Stimulated activated CD8-positive, alpha-beta memory T cell treated with anti-CD3 and anti-CD28 coated beads, Interleukin-2, amount 100 ng/mL, for 1 hour (primary cell): ENCODE measurements at regions not wholly inside any gene's neighbourhood (a gene's known extent, or its start where the extent isn't known, plus 50 kb on each side); places are given as distances from the start of the nearest gene placed in this dataset.
"Not testable (repeated sequence)": the region's sequence is repeated elsewhere in the genome, so short reads cannot be mapped to it uniquely, and the experiment has no call there.

Source experiments
- DNase-seq, 2 donors: peaks; one replicate each; pipeline ENCODE4 v3.0.0-alpha.2; 2020; ENCODE audit warnings: low read depth in 2 of 2

DNA sequence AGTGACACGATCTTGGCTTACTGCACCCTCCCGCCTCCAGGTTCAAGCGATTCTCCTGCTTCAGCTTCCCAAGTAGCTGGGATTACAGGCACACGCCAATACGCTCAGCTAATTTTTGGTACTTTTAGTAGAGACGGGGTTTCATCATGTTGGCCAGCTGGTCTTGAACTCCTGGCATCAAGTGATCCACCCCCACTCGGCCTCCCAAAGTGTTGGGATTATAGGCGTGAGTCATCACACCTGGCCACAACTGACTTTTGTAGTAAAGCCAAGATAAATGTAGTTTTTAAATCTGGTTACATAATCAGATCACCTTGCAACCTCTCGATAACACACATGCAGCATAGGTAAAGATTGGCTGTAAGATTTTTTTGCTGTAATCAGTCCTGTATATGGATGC lies 657.5 kb upstream of the DPPA4 start:
- DNase-seq = no peak

DNA sequence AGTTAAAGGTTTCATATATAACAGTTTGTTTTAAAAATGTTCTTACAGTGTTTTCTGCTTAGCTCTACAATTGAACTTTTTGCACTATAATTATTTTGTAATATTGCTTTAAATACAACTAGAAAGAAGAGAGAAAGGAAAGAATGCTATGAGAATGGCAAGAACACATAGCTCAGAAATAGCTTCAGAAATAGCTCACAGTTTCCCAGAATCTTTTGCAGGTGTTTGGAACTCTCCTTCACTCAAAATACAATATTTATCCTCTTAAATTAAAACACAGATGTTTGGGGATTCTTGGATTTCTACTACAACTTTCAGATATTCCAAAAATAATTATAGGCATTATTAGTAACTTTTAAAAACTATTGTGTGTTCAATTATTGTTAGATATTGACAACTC lies 658.0 kb upstream of the DPPA4 start:
- DNase-seq = no peak

DNA sequence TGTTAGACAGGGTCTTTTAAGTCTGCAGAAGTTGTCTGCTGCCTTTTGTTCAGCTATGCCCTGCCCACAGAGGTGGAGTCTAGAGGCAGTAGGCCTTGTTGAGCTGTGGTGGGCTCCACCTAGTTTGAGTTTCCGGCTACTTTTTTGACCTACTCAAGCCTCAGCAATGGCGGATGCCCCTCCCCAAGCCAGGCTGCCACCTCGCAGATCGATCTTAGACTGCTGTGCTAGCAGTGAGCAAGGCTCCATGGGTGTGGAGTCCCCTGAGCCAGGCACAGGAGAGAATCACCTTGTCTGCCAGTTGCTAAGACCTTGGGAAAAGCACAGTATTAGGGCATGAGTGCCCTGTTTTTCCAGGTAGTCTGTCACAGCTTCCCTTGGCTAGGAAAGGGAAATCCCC lies 664.6 kb upstream of the DPPA4 start:
- not testable (repeated sequence) for DNase-seq

DNA sequence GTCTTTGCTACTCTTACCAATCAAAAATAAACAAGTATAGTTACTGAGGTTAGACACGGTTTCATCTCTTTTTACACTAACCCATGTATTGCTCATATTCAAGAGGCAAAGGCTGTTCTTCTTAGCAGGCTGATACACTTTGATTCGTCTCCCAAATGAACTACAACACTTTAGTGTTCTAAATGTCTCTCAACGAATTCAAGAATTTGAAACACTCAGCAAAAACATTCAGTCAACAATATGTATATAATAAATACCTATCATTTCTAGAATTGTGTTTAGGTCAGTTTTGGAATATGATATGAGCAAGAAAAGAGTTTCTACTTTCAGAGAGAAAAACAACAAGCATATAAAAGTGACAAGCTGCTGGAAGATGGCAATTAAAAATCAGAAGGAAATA lies 669.6 kb upstream of the DPPA4 start:
- DNase-seq = no peak

DNA sequence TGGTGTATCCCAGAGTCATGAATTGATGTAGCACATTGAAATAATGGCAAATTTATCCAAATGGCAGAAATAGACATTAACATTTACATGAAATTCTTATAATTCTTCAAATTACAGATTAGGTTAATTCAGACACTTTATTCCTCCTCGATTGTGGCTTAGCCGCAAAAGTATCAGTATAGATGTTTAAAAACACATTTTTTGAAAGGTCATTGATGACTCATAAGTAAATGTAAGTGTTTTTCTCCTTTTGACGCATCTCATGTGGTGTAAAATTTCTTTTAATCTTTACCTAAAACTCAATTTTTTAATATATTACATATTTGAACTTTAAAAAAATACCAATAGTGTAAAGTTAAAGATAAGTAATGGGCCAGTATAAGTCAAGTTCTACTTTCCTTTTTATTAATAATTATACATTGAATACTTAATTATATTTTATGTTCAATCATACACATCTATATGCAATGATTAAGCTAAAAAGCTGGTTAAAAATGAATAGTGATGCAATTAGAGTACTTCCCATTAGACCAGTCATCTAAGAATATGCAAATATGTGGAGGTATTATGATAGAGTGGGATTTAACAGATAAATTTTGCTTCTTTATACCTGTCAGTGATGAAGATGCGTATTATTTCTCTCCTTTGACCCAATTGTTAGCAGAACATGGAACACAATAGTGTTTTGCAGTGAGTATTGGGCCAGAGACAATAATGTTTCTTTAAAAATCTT lies 678.1 kb upstream of the DPPA4 start:
- DNase-seq = no peak

DNA sequence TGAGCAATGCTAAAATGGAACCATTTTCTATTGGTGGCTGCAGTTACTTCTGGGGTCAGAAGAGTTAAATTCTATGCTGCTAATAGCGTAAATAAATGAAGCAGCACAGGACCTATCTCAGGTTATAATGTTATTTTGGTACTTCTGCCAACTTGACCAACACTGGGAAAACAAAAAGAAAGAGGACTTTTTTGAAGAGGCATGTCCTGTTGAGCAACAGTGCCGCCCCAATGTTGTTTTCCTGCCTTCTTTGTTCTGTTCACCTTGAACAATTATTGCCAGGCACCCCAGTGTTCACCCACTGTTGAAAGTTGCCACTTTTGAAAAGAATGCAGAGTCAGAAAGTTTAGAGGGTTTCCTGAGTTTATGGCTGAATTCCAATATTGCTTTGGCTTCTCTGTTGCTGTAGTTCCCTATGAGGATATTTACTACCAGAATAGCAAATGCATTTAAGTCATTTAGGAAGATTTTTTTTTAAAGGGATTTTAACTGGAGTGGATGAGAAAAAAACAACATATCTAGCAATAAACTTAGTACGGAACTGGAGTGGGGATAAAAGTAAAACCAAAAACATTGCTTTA lies 679.0 kb upstream of the DPPA4 start:
- DNase-seq = no peak

DNA sequence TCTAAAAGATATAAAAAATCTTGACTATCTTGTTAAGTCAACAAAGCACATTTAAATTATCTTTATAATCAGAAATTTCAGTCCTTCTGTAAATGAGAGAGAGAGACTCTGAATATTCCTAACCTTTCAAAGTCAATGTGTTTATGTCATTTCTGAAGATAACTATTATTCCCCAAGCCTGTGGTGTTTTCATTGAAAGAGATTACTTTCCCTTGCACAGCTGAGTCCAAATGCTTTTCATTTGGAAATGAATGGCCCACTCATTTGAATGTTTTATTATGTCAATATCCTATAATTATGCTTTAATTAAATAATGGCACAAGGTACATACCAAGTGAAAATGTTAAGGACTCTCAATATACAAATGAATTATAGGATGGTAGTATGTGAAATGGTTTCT lies 680.0 kb upstream of the DPPA4 start:
- no peak for DNase-seq

DNA sequence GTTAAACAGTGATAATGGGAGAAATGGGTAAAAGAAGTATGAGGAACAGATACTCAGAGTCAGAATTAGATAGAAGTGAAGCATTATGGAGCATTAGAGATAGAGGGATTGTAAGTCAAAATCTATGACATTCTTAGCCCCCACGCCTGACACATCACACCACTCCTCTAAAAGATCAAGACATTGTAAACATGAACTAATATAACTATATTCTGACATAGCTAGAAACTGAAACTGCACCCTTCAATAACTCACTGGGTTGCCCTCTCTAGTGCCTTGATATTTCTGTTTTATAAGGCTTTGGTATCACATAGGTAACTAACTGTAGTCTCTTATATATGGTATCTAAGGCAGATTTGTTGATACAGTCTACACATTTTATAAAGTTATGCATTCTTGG lies 684.3 kb upstream of the DPPA4 start:
- DNase-seq = no peak

DNA sequence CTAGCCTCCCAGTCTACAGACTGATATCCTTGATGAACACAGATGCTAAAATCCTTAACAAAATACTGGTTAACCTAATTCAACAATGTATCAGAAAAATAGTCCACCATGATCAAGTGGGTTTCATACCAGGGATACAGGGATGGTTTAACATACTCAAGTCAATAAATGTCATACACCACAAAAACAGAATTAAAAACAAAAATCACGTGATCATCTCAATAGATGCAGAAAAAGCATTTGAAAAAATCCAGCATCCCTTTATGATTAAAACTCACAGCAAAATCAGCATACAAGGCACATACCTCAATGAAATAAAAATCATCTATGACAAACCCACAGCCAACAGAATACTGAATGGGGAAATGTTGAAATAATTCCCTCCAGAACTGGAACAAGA lies 685.7 kb upstream of the DPPA4 start:
- DNase-seq = not testable (repeated sequence)

DNA sequence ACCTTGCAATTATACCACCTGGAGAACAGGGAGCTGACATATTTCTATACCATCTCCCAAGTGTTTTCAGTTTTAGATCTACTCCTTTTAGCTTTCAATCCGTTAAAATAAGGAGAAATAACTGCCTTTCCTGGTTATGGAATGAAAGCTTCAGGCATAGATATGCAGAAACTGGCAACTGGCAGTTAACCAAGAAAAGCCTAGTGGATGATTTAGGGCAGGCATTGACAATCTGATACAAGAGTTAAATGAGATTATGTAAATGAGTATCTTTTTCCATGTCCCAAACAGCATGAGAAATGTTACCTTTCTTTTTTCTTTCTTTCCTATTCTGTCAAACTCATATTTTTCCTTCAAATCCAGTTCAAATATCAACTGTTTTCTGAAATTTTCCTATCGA lies 689.1 kb upstream of the DPPA4 start:
- no peak for DNase-seq

DNA sequence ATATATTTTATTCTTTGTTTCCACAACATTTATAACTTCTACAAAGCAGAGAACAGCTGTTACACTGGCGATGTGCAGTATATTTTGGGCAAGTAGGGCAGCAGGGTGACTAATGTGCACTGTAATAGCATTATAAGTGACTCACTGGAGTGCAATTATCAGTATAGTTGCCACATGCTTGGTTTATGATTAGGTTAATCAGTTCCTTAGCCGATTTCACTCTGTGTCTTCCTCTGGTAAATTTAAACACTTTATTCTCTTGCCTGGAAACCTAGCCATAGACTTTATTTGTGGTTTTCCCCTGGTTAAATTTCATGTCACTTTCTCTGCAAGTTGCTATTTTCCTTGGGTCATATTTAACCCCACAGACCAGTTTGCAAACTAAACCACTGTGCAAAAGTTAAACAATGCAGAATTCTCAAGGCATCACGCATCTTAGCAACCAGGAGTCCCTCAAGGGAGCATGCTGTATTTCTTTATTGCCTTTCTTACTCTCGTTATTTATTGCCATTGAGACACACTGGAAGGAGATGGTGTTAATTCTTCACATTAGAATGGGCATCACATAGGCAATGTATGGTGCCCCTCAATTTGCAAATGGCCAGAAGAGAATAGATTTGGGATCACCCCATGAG lies 690.2 kb upstream of the DPPA4 start:
- no peak for DNase-seq

DNA sequence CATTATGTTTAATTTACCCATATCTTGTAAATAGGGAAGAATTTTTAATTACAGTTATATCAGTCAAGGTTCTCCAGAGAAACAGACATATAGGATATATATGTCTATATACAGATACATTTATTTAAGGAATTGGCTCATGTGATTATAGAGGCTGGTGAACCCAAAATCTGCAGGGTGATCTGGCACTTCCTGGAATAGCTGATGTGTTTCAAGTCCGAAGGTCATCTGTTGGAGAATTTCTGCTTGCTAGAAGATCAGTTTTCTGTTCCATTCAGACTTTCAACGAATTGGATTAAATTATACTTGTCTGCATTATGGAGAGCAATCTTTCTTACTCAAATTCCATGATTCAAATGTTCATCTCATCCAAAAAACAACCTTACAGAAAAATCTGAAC lies 694.6 kb upstream of the DPPA4 start:
- no peak for DNase-seq

DNA sequence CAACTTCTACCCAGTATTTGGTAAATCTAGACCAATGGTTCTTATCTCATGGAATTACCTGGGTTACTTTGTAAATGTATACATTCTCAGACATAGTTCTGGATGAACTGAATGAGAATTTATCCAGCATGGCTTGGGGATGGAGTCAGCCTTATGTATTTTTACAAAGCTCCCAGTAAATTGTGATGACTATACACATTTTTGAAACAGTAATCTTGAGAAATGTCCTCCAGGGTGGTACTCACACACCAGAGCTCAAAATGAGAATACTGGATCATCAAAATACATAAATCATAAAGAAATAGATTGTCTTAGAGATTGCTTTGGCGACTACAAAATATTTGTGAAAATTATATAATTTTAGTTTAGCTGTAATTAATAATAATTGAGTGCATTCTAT lies 722.1 kb upstream of the DPPA4 start:
- DNase-seq = no peak

DNA sequence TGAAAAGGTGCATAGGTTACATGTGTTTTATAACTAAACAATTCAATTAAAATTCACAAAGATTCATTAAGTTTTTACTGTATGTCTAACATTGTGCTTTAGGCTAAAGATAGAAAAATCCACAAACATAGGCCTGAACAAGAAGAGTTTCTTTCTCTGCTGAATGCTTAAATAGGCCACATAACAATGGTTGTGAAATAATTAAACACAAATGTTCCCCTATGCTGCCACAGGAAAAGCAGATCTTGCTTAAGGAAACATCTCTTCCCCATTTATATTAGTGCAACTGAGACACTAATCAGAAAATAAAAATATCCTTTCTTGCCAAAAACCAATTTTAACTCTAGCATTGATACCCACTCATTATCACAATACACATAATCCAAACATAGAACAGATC lies 725.4 kb upstream of the DPPA4 start:
- no peak for DNase-seq

DNA sequence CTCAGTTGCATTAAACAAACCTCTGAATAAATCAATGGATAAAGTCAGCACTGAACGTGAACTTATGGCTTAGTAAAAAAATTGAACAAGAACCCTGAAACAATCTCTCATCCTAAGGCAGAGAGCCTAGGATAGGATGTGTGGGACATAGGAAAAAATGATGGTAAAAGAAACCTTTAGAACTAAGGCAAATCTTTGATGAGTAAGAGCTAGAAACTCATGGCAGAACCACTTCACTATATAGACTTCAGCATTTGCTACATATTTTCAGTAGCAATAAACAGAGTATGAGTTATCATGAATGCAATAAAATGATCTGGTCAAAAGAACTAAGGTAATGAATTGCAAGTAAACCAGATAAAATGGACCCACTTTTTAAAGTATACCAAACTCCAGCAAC lies 725.8 kb upstream of the DPPA4 start:
- no peak for DNase-seq

DNA sequence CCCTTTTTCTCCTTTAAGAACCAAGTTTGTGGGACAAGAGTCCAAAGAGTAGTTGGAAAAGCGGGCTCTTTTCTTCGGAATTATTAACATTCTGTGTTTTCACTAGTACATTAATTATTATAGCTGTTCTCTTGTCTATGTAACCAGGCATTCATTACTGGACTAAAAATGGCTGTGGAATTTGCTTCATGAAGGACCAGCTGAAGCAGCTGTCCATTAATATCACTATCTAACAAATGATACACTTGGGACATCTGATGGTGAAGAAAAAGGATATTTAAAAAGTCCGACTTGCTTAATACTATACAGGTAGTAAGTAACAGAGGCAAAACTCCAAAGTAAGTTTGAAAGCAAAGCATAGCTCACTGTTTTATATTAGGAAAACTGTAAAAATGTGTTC lies 728.9 kb upstream of the DPPA4 start:
- no peak for DNase-seq

DNA sequence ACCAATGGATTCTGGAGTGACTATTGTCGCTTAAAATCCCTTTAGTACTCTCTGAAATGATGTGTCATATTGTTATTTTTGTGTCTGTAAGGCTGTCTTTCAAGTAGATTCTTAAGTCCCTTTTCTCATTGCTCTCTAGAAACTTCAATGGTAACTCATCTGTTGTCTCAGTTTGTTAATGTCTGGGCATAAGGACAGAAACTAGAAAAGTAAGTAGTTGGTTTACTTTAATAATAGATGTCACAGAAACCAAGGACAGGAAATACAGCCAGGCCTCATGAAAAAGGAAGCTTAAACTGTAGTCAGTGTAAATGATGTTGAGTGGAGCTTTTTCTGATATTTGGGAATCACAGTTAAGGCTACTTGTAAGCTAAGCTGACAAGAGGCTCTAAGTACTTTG lies 730.2 kb upstream of the DPPA4 start:
- DNase-seq = no peak

DNA sequence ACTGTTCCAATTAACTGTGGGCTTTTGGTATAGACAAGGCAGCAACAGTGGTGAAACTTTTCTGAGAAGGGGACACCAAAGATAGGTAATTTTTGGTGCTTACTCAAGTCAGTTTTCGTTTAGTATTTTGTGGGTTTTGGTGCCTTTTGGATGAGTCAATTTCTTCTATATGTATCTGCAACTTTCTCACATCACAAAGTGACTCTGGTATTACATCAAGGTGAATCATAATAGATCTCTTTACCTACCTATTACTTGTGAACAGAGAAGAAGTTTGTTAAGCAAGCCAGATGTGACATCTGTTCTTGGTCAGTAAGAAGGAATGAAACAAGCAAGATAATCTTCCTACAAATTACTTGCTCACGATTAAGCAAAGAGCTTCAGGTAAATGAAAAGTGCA lies 732.4 kb upstream of the DPPA4 start:
- no peak for DNase-seq

DNA sequence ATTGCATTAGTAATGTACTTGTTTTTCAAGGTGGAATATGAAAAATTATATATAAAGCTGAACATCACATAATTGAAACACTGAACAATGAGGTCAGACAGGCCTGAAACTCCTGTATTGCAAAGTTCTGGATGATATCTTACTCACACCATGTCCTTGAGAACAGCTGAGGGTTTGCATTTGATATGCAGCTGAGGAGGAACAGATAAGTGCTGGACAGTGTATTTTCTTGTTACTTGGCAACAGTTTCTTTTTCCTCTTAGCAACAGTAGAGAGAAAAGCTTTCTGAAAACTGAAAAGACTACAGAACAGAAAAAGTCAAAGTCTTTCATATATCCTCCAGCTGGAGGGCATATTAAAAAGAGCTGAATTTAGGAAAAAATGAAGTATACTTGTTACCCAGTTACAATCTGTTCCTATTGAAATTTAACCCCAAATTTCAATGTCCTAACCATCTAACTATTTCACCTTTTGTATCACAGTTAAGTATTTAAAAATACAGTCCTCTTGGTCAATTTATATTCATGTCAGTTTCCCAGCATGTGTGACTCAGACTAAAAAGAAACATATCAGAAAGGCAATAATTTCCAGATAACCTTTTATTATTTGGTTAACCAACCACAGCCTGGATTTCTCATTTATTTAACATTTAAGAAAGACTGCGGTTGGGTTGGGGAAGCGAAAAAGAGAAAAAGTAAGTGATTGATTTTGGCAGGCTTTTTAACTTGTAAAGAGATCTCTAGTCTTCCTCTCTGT lies 733.0 kb upstream of the DPPA4 start:
- no peak for DNase-seq

DNA sequence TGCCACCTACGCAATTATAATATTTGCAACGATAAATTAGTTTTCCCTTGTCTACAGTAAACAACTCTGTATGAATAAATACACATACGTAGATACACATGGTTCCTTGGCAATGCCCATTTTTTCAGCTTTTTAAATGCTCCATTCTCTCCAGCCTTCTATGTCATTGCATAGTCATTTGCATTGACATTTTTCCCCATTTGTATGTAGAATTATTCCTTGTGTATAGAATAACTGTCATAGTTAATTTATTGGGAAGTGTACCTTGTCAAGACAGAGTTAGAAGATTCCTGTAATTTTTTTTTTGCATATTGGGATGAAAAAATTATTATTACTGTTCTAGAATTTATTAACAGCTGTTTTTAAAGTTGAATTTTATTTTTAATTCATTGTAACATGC lies 736.7 kb upstream of the DPPA4 start:
- no peak for DNase-seq

DNA sequence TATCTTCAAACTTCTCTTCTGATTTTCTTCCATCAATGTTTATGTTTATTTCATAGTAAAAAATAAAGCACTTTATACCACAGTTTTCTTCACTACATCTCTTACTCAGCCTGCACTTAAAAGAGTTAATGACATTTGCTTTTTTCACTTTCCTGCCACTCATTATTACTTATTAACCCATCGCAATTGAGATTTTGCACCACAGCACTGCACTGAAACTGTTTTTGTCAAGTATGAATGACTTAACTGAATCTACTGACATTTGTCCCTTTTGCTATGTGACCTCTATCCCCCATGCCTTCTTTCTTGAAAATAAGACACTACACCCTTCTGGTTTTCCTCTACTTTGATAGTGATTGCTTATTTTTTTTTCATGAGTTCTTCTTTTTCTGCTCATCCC lies 739.7 kb upstream of the DPPA4 start:
- DNase-seq = no peak

DNA sequence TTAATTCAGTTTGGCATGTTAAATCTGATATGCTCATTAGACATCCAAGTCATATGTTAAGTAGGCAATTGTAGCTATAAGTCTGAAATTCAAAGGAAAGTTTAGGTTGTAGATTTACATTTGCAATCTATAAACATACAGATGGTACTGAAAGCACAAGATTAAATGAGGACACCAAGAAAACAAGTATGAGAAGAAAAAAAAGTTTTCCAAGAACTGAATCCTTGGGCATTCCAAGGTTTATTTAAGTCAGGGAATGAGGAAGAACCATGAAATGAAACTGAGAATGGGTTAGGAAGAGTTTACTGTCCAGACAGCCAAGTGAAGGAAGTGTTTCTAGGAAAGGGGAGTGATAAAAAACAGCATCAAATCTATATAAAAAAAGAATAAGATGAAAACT lies 756.1 kb upstream of the DPPA4 start:
- DNase-seq = no peak
